Testis (tissue), 2 donors: ENCODE measurements at regions not wholly inside any gene's neighbourhood (a gene's known extent, or its start where the extent isn't known, plus 50 kb on each side); places are given as distances from the start of the nearest gene placed in this dataset.

ENCODE experiments used
- DNase-seq: peaks from one replicate; pipeline ENCODE4 v3.0.0-alpha.2; 2019
- H3K27ac ChIP-seq, 2 donors: fragments of 200-600 bp; sonication (generic); one replicate each; pipeline ENCODE4 v1.5.1; 2019
- H3K27me3 ChIP-seq: fragments of 200-600 bp; sonication (generic); one replicate; pipeline ENCODE4 v1.5.1; 2019
- H3K36me3 ChIP-seq: fragments of 200-600 bp; sonication (generic); one replicate; pipeline ENCODE4 v1.5.1; 2017; ENCODE audit warnings: low read depth; ENCODE audit errors: missing control alignments
- H3K4me1 ChIP-seq: fragments of 200-600 bp; sonication (generic); one replicate; pipeline ENCODE4 v1.5.1; 2019
- H3K4me3 ChIP-seq, 2 donors: fragments of 200-600 bp; sonication (generic); one replicate each; pipeline ENCODE4 v1.5.1; 2017 to 2019
- H3K9me3 ChIP-seq: fragments of 200-600 bp; sonication (generic); one replicate; pipeline ENCODE4 v1.5.1; 2017
- POLR2A ChIP-seq: fragments of 450-650 bp; IDR thresholded peaks from one replicate; pipeline ENCODE4 v1.6.1; 2017; ENCODE audit warnings: antibody characterized with exemption, mild to moderate bottlenecking, moderate library complexity
- WGBS, 2 donors: methylation state at CpG; one replicate each; pipeline ENCODE4 v1.1.5; 2018; 5-methylcytosine and 5-hydroxymethylcytosine counted together
- intact Hi-C: fragments of 100-400 bp; cut with DNase I; formaldehyde crosslinking; loops from one replicate; pipeline ENCODE4 v1.15.1; 2023; ENCODE audit warnings: low total_unique reads
- TF ChIP-seq, protein P1 (sequence below), 3 experiments: fragments of 450-650 bp in 2 of 3; fragments of 200-600 bp in 1 of 3; sonication (generic) in 1 of 3; IDR thresholded peaks; one replicate each; pipeline ENCODE4 v1.5.1; 2016 to 2019; ENCODE audit warnings: antibody characterized with exemption in 3 of 3, mild to moderate bottlenecking in 2 of 3, moderate library complexity in 1 of 3

DNA sequence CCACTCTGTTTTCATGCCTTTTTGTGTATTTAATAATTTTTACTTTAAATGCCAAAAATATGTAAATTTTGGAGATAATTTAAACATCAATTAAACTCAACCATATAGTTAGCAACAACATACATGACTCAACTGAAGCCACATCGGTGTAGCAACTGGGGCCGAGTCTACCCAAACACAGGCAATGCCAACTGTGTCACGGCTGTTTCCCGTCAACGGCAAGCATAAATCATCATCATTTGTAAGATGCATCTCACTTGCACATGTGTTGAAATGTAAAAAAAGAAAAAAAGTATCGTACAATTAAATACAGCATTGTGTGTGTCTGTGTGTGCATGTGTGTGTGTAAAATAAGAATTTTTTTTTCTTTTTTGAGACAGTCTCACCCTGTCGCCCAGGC is 160.1 kb upstream of the TAS2R1 start:
- Histone ChIP-seq H3K9me3 (no peaks in the 10 kb centered on the region), H3K4me3 (no peak overlapping the region), H3K36me3 (no peaks in the 10 kb centered on the region), H3K4me1 (no peaks in the 10 kb centered on the region), H3K27me3 (no peaks in the 10 kb centered on the region), H3K27ac (no peak overlapping the region)
- intact Hi-C loops: no loop called here
- no peak for TF ChIP-seq POLR2A
- TF ChIP-seq, protein P1, sequence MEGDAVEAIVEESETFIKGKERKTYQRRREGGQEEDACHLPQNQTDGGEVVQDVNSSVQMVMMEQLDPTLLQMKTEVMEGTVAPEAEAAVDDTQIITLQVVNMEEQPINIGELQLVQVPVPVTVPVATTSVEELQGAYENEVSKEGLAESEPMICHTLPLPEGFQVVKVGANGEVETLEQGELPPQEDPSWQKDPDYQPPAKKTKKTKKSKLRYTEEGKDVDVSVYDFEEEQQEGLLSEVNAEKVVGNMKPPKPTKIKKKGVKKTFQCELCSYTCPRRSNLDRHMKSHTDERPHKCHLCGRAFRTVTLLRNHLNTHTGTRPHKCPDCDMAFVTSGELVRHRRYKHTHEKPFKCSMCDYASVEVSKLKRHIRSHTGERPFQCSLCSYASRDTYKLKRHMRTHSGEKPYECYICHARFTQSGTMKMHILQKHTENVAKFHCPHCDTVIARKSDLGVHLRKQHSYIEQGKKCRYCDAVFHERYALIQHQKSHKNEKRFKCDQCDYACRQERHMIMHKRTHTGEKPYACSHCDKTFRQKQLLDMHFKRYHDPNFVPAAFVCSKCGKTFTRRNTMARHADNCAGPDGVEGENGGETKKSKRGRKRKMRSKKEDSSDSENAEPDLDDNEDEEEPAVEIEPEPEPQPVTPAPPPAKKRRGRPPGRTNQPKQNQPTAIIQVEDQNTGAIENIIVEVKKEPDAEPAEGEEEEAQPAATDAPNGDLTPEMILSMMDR (IDR thresholded peaks at IDR 0.05): no peak
- DNase-seq: no peak
- WGBS, 2 donors: 86 to 88% methylated on average over 7 of the region's 7 CpGs

DNA sequence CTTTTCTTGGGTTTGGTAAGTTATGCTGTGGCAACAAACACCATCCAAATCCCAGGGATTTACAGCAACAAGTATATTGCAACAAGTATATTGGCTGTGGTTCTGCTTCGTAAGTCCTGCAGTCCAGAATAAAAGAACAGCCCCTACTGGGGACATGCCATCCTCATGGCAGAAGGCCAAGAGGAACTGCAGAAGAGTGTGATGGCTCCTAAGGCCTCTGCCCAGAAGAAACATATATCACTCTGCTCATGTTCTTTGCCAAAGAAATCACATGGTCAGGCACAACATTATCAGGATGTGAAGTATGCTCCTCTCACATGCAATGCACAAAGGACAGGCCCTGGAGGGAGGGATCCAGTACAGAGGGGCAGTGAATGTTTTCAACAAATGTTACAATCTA is 159.6 kb upstream of the TAS2R1 start:
- intact Hi-C loops: no loop called here
- WGBS, 2 donors: 30 to 42% methylated on average over 1 of the region's 1 CpG
- DNase-seq: no peak
- no peak overlapping the region for H3K27ac ChIP-seq
- H3K4me3 ChIP-seq: no peak overlapping the region
- TF ChIP-seq, protein P1 (IDR thresholded peaks at IDR 0.05): no peak
- TF ChIP-seq POLR2A: no peak
- no peaks in the 10 kb centered on the region for H3K36me3 ChIP-seq
- no peaks in the 10 kb centered on the region for H3K9me3 ChIP-seq
- H3K27me3 ChIP-seq: no peaks in the 10 kb centered on the region
- H3K4me1 ChIP-seq: no peaks in the 10 kb centered on the region

DNA sequence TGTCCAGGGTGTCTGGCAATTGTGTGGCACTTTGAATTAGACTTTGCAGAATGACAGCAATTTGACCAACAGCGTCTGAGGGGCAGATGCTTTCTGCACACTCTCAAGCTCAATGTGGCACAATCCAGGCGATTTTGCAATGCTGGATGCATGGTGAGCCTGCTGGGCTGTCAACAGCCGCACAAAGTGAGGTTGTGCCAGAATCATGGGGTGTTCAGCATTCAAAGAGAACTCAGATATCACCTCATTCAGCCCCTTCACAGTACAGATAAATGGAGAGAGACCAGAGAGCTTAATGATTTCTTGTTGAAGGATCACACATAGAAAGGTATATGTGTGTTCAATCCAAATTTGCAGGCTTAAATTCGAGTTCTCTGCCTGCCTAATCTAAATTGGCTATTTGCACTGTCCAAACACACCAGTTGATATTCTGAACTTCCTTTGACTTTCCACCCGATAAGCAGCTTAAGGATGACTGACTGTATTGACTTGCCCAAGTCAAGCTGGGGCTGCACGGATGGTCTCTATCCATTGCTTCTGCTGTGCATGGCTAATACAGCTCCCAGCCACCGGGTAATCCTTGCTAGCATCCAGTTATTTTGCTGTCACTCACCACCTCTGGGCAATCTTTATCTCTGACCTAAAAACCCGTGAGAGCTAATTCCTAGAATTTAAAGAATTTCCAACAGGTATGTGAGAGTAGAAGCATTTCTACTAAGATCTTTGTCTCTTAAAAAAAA is 157.9 kb upstream of the TAS2R1 start:
- Histone ChIP-seq H3K4me3 (no peak overlapping the region), H3K4me1 (no peaks in the 10 kb centered on the region), H3K27me3 (no peaks in the 10 kb centered on the region), H3K36me3 (no peaks in the 10 kb centered on the region), H3K9me3 (no peaks in the 10 kb centered on the region), H3K27ac (no peak overlapping the region)
- no peak for DNase-seq
- TF ChIP-seq POLR2A: no peak
- TF ChIP-seq, protein P1 (IDR thresholded peaks at IDR 0.05): no peak
- intact Hi-C loops: no loop called here
- WGBS, 2 donors: 75 to 78% methylated on average over 8 of the region's 8 CpGs

DNA sequence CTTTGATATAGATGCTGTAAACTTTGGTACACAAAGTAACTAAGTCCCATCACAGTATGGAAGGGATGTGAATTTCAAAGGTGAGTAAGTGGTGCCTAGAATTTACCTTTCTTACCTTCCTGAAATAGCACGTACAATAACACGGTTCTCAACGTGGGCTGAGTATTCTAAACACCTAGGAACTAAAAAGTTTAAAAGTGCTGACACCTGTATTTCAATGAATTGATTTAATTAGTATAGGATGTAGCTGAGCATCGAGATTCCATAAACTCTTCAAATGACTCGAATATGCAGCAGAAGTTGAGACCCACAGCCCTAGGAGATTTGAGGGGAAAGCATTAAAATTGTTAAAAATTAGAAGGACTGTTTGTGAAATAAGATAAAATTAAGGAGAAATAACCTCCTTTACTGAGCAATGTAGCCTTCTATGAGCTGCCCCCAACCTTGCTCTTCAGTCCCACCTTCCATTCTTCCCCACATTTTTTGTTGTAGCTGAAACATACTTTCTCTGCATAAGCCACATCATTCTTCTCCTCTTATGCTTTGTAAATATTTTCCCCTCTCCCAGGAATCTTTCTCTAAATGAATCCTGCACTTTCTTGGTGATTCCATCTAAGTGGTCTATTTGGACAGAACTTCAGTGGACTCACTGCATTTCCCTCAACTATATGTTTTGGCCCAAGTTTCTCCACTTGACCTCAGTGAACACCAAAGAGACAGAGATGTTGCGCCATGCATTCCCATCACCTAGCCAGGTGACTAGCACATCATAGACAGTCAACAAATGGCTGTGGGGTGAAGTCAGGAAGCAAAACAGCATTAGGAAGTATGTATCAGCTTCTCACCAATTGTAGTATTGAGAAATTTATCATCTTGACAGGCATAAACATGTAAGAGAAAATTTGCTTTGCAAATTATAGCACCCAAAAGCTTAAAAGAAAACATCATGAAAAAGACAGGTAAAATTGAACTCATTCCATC is 156.5 kb upstream of the TAS2R1 start:
- Histone ChIP-seq H3K27me3 (no peaks in the 10 kb centered on the region), H3K36me3 (no peaks in the 10 kb centered on the region), H3K27ac (no peak overlapping the region), H3K9me3 (no peaks in the 10 kb centered on the region), H3K4me3 (no peak overlapping the region), H3K4me1 (no peaks in the 10 kb centered on the region)
- WGBS, 2 donors: 87 to 90% methylated on average over 6 of the region's 6 CpGs
- no peak for DNase-seq
- TF ChIP-seq POLR2A: no peak
- TF ChIP-seq, protein P1 (IDR thresholded peaks at IDR 0.05): no peak
- intact Hi-C loops: no loop called here
